BLaER1 treated with 17β-estradiol and CSF1 and Interleukin-3, amounts not matched to agents 10 nM and 100 nM (cell line): ENCODE measurements at regions not wholly inside any gene's neighbourhood (a gene's known extent, or its start where the extent isn't known, plus 50 kb on each side); places are given as distances from the start of the nearest gene placed in this dataset.
"Not testable (repeated sequence)": the region's sequence is repeated elsewhere in the genome, so short reads cannot be mapped to it uniquely, and the experiment has no call there.

Experiments used
- H3K27ac ChIP-seq, 11 experiments: shearing (Covaris generic); formaldehyde crosslinking; 2 replicates each; pipeline ENCODE4 v1.8.1; 2022
- H3K27me3 ChIP-seq, 11 experiments: shearing (Covaris generic); formaldehyde crosslinking; 2 replicates each; pipeline ENCODE4 v1.8.1; 2022
- H3K36me3 ChIP-seq, 11 experiments: shearing (Covaris generic); formaldehyde crosslinking; 2 replicates each; pipeline ENCODE4 v1.8.1; 2022
- H3K4me1 ChIP-seq, 10 experiments: shearing (Covaris generic); formaldehyde crosslinking; 2 replicates each; pipeline ENCODE4 v1.8.1; 2022
- H3K4me2 ChIP-seq, 11 experiments: shearing (Covaris generic); formaldehyde crosslinking; 2 replicates each; pipeline ENCODE4 v1.8.1; 2022
- H3K4me3 ChIP-seq, 10 experiments: shearing (Covaris generic); formaldehyde crosslinking; 2 replicates each; pipeline ENCODE4 v1.8.1; 2022
- H3K9ac ChIP-seq, 11 experiments: shearing (Covaris generic); formaldehyde crosslinking; 2 replicates each; pipeline ENCODE4 v1.8.1; 2022
- H3K9me3 ChIP-seq, 11 experiments: shearing (Covaris generic); formaldehyde crosslinking; replicated peaks in 1 of 11; 2 replicates each; pipeline ENCODE4 v1.8.1; 2022
- H4K20me1 ChIP-seq, 11 experiments: shearing (Covaris generic); formaldehyde crosslinking; 2 replicates each; pipeline ENCODE4 v1.8.1; 2022
- Cebpa-rat ChIP-seq, 11 experiments: shearing (Covaris generic); IDR thresholded peaks; 2 replicates each; pipeline ENCODE4 v1.8.1; 2022

- H3K9ac ChIP-seq = no peak overlapping the region
- TF ChIP-seq Cebpa-rat (IDR thresholded peaks at IDR 0.05) = no peak
- H3K36me3 ChIP-seq = no peaks in the 10 kb centered on the region
- peaks cover 0 to 9% (median 0%) of the 10 kb centered on the region in 10 experiments; a peak in 3 of 20 replicates for H3K4me1 ChIP-seq
- no peak overlapping the region for H3K27ac ChIP-seq
- no peaks in the 10 kb centered on the region for H4K20me1 ChIP-seq
- no peaks in the 10 kb centered on the region for H3K27me3 ChIP-seq
- no peak overlapping the region for H3K4me3 ChIP-seq
- peaks cover 0 to 18% (median 16%) of the 10 kb centered on the region in 11 experiments; a peak in 18 of 22 replicates for H3K9me3 ChIP-seq
- H3K4me2 ChIP-seq = peak overlapping the region in 1 of 11 experiments; percentile 9; a peak in 1 of 22 replicates
Observed at GRCh38 chr2:12465631-12466135, 251.1 kb upstream of the TRIB2 start.

GRCh38 chr2:12467303-12467702 is 249.4 kb upstream of the TRIB2 start:
- Histone ChIP-seq H3K9me3 (peaks cover 7 to 28% (median 23%) of the 10 kb centered on the region in 11 experiments), H4K20me1 (no peaks in the 10 kb centered on the region), H3K36me3 (no peaks in the 10 kb centered on the region), H3K4me3 (no peak overlapping the region), H3K27me3 (no peaks in the 10 kb centered on the region), H3K27ac (no peak overlapping the region), H3K4me1 (peaks cover 0 to 9% (median 0%) of the 10 kb centered on the region in 10 experiments; a peak in 3 of 20 replicates), H3K4me2 (no peak overlapping the region), H3K9ac (no peak overlapping the region)
- no peak for TF ChIP-seq Cebpa-rat (IDR thresholded peaks at IDR 0.05)

GRCh38 chr2:12469141-12469561 is 247.6 kb upstream of the TRIB2 start:
- TF ChIP-seq Cebpa-rat (IDR thresholded peaks at IDR 0.05) = no peak
- Histone ChIP-seq H3K9ac (no peak overlapping the region), H3K9me3 (peaks cover 19 to 36% (median 31%) of the 10 kb centered on the region in 11 experiments), H3K4me2 (no peak overlapping the region), H3K4me1 (peaks cover 0 to 9% (median 0%) of the 10 kb centered on the region in 10 experiments; a peak in 2 of 20 replicates), H4K20me1 (no peaks in the 10 kb centered on the region), H3K27ac (no peak overlapping the region), H3K36me3 (no peaks in the 10 kb centered on the region), H3K4me3 (no peak overlapping the region), H3K27me3 (no peaks in the 10 kb centered on the region)

GRCh38 chr2:12472265-12472664 is 244.5 kb upstream of the TRIB2 start:
- not testable (repeated sequence) for H3K4me1 ChIP-seq, H3K36me3 ChIP-seq, H3K9ac ChIP-seq, H3K27ac ChIP-seq, H3K4me3 ChIP-seq, H4K20me1 ChIP-seq, H3K4me2 ChIP-seq, H3K27me3 ChIP-seq
- H3K9me3 ChIP-seq = peaks cover 19 to 48% (median 35%) of the 10 kb centered on the region in 11 experiments

GRCh38 chr2:12478151-12479064 is 238.3 kb upstream of the TRIB2 start:
- Histone ChIP-seq H3K4me2 (peak overlapping the region in 3 of 11 experiments; percentile 11 to 53 (median 18); a peak in 4 of 22 replicates), H3K4me3 (no peak overlapping the region), H3K9ac (no peak overlapping the region), H4K20me1 (no peaks in the 10 kb centered on the region), H3K9me3 (peaks cover under 1 to 20% (median 14%) of the 10 kb centered on the region in 11 experiments; a peak in 13 of 22 replicates), H3K27me3 (no peaks in the 10 kb centered on the region), H3K27ac (no peak overlapping the region), H3K4me1 (peaks cover 0 to 12% (median 0%) of the 10 kb centered on the region in 10 experiments; a peak in 6 of 20 replicates), H3K36me3 (no peaks in the 10 kb centered on the region)
- TF ChIP-seq Cebpa-rat (IDR thresholded peaks at IDR 0.05) = no peak

GRCh38 chr2:12479065-12479601 is 237.6 kb upstream of the TRIB2 start:
- no peak for TF ChIP-seq Cebpa-rat (IDR thresholded peaks at IDR 0.05)
- Histone ChIP-seq H3K9me3 (peaks cover 0 to 27% (median 21%) of the 10 kb centered on the region in 11 experiments; a peak in 13 of 22 replicates), H3K4me3 (no peak overlapping the region), H4K20me1 (no peaks in the 10 kb centered on the region), H3K36me3 (no peaks in the 10 kb centered on the region), H3K4me2 (peak overlapping the region in 3 of 11 experiments; percentile 11 to 53 (median 18); a peak in 4 of 22 replicates), H3K27ac (no peak overlapping the region), H3K9ac (no peak overlapping the region), H3K4me1 (peaks cover 0 to 12% (median 0%) of the 10 kb centered on the region in 10 experiments; a peak in 6 of 20 replicates), H3K27me3 (no peaks in the 10 kb centered on the region)

GRCh38 chr2:12484536-12485115 is 232.1 kb upstream of the TRIB2 start:
- Histone ChIP-seq H3K4me2 (no peak overlapping the region), H3K36me3 (no peaks in the 10 kb centered on the region), H3K27ac (no peak overlapping the region), H3K27me3 (no peaks in the 10 kb centered on the region), H4K20me1 (no peaks in the 10 kb centered on the region), H3K4me3 (no peak overlapping the region), H3K9ac (no peak overlapping the region), H3K9me3 (peaks cover 0 to 22% (median 14%) of the 10 kb centered on the region in 11 experiments; a peak in 11 of 22 replicates), H3K4me1 (peaks cover 0 to 26% (median 2%) of the 10 kb centered on the region in 10 experiments; a peak in 9 of 20 replicates)
- TF ChIP-seq Cebpa-rat (IDR thresholded peaks at IDR 0.05) = no peak

GRCh38 chr2:12486205-12487118 is 230.3 kb upstream of the TRIB2 start:
- H3K36me3 ChIP-seq = no peaks in the 10 kb centered on the region
- no peaks in the 10 kb centered on the region for H3K27me3 ChIP-seq
- no peaks in the 10 kb centered on the region for H4K20me1 ChIP-seq
- TF ChIP-seq Cebpa-rat (IDR thresholded peaks at IDR 0.05) = no peak
- no peak overlapping the region for H3K27ac ChIP-seq
- peak overlapping the region in 2 of 11 experiments; percentile 39 to 58; a peak in 3 of 22 replicates for H3K4me2 ChIP-seq
- H3K9me3 ChIP-seq = peaks cover 0 to 26% (median 14%) of the 10 kb centered on the region in 11 experiments; a peak in 11 of 22 replicates
- H3K4me3 ChIP-seq = no peak overlapping the region
- peaks cover 0 to 26% (median 2%) of the 10 kb centered on the region in 10 experiments; a peak in 9 of 20 replicates for H3K4me1 ChIP-seq
- H3K9ac ChIP-seq = no peak overlapping the region
